GM18868 (cell line): ENCODE measurements at regions not wholly inside any gene's neighbourhood (a gene's known extent, or its start where the extent isn't known, plus 50 kb on each side); places are given as distances from the start of the nearest gene placed in this dataset.

Experiments
- ATAC-seq: cut with Tn5 transposase; IDR thresholded peaks from one replicate; pipeline ENCODE4 v1.9.1; 2021; ENCODE audit warnings: mild to moderate bottlenecking, moderate library complexity; ENCODE audit not compliant: unreplicated experiment

DNA sequence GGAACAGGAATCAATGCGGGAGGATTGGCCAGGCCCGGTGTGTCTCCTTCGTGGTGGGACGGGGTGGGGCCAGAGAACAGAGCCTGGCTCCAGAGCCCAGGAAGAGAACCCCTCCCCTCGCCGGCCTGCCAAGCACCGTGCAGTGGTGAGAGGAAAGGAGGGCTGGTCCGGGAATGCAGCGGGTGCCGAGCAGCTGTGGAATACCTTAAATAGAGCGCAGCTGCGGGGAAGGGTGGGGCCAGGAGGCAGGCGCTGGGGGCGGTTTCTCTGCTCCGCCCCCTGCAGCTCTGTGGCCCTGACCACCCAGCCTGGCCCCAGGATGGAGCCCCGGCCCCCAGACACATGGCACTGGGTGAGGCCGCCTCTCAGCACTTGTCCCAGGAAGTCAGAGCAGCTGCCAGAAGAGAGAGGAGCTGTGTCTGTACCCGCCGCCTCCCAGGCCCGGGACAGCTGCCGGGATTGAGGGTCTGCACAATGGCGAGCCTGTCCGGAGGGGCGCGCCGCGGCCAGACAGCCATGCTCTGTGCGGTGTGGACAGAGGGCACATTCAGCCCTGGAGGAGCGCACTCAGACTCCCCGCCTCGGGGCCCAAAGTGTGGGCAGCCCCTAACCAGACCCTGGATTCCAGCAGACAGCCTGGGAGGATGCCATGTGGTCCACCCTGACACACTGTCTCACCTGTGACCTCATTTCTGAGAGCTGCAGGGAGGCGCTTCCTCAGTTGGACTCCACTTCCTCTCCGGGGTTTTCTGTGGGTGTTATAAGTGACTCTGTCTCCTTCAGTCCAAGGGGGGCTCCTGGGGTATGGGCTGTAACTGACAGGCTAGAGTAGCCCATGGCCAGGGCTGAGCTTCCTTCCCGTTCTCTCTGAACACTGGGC, 268.8 kb downstream of the SEC14L1 start:
- no peak for ATAC-seq

GRCh38 chr17:77410470-77410869, 269.7 kb downstream of the SEC14L1 start:
- ATAC-seq = no peak

- ATAC-seq = no peak
Measured at GRCh38 chr17:77414811-77415400, 274.1 kb downstream of the SEC14L1 start.

DNA sequence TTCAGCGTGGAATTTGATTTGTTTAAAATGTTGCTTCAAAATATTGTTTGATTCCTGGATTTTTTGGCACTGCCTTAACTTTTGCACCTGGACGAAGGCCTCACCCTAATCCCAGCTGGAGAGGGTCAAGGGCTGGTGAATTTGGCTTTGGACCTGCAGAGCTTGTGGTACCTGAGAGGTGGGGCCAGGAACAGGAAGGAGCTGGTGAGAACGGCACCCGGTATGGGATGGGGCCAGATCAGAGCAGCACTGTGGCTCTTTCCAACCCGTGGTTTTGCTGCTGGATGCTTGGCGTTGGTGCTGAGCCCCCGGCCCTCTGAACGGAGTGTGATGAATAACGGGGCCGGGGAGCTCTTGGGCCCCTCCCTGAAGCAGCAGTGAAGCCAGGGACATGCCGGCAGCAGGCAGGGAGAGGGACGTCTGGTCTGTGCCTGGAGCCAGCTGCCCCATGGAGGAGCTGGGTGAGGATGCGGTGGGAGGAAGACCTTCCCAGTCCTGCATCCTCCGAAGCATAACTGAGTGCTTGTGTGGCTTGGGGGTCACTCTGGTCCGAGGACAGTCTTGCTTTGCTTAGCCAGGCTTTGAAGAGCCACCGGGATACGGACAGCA, 275.4 kb downstream of the SEC14L1 start:
- no peak for ATAC-seq

GRCh38 chr17:77417575-77417974, 276.8 kb downstream of the SEC14L1 start:
- no peak for ATAC-seq

DNA sequence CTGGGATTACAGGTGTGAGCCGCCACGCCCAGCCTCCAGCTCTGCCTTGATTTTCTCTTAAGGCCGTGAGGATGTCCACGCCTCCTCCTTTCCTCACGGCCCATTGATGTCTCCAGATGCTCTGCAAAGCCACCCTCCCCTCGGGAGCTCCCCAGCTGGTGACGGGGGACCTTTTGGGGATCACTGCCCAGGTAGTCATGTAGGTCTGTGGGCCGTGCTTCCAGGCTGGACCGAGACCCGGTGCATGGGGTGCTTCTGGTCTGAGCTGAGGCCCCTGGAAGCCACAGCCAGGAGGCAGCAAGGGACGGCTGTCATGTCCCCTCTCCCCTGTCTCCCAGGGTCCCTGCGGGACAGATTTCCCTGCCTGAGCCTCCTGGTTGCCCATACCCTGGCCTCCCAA, 277.8 kb downstream of the SEC14L1 start:
- no peak for ATAC-seq

GRCh38 chr17:77419095-77419494, 278.3 kb downstream of the SEC14L1 start:
- no peak for ATAC-seq

- ATAC-seq = no peak
Measured at GRCh38 chr17:77419547-77420094, 278.9 kb downstream of the SEC14L1 start.

DNA sequence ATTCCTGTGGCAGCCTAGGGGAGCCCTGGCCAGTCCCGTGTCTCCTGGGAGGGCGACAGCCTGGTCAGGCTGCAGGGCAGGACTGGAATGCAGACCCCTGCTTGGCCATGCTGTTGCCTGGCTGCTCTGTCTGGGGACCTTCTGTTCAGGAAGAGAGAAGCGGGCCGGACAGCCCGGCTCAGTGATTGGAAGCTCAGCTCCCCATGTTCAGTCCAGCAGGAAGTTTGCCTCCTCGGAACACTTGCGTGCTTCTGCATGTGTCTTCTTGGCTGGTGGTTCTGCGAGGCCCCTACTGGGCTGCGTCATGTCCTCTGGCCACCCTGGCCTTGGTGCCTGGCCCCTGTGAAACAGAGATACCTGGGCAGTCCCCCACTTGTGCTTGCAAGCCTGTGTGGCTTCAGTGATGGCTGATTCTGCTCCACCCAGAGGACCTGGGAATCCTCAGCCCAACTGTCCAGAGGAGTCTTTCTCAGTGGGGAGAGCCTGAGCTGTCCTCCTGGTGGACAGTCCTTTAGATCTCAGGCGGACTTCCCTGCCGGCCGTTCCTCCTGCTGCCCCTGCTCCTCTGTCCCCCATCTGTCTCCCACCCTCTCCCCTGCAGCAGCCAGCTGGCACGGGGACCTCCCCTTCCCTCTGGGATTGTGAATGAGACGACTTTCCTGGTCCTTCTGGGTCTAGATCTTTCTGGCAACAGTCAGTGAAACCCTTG, 279.5 kb downstream of the SEC14L1 start:
- ATAC-seq = no peak

DNA sequence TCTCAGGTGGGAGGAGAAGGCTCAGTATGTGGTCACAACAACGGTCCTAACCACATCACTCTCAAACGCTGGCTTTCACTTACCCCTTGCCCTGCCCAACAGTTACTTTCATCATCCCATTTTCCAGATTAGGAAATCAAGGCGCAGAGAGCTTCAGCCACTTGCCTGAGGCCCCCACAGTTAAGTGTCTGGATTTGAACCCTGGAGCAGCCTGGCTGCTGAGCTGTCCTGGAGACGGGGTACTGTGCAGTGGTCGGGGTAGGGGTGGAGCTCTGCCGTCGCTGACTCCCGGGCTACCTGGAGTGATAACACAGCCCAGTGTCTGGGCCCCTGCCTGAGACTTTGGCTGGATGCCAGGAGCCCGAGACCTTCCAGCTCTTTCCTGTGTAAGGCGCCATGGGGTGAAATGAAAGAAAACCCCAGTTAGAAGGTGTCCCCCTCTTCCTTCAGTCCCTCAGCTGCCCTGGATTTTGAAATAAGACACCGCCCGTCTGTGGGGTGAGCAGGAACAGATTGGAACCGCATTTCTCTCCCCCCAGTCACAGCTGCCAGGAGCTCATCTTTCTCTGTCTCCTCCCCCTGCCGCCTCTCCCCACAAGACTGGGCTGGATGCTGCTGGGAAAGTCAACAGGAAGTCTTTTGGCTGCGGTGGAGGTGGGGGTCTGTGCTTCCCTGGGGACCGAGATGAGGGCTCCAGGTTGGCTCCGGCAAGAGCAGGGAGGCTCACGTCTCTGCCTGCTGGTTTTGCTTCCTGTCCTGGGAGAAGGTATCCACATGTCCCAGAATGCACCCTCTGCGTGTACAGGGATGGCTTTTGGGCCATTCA, 280.2 kb downstream of the SEC14L1 start:
- ATAC-seq = no peak

DNA sequence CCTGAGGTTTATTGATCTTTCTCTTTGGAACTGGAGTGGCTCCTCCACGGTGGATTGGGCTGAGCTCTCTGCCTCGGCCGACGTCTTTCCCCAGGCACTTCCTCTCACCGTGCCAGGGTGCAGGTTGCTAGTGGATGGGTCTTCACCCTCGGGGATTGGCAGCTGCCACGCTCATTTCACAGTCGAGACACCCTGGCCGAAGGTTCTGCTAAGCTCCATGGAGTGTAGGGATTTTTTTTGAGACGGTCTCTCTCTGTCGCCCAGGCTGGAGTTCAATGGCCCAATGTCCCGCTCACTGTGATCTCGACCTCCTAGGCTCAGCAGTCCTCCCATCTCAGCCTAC, 280.8 kb downstream of the SEC14L1 start:
- no peak for ATAC-seq

- no peak for ATAC-seq
Measured at GRCh38 chr17:77422104-77422747, 281.5 kb downstream of the SEC14L1 start.

DNA sequence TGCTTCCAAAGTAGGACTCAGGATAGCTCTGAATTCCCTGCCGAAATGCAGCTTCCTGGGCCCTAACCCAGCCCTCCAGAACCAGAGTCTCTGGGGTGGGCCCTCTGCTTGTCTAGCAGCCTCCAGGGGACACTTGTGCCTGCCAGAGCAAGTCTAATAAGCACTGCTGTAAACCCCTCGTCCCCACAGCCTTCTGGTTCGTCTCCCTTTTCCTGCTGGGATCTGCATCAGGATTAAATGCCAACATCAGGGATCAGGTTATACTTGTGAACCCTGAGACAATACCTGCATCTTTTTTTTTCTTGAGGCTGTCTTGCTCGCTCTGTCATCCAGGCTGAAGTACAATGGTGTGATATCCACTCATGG, 282.0 kb downstream of the SEC14L1 start:
- ATAC-seq = no peak

DNA sequence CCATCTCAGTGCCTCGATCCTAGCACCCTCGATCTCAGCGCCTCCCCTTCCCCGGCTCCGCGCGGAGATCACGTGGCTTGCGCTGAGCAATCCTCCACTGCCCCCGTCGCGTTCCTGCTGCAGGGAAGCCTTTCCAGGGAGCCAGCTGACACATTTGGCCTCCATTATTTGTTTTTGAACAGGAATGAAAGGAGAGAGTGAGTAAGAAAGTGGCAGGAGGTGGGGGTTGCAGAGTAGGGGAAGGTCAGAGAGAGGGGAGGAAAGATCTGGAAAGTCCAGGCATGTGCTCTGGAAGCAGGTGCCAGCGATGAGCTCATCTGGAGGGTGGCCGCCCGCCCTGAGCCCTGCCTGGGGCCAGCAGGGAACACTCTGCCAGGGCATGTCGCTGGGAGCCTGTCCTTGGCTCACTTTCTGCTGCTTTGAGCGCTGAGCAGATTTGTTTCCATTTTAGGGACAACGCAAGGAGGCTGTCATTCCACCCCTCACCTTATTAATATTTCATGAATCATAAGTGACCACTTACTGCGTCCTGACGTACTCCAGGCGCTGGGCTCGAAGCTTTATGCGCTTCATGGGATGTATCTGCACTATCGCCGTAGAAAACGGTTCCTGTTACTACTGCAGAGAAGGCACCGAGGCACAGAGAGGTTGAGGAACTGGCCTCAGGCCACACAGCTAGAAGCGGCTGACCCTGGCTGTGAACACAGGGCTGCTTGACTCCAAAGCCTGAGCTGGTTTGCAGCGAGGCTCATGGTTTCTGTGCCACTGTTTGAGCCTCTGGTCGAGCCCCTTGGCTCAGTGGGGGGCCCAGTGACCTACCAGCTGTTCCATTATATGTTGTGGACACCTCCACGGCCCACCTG, 283.1 kb downstream of the SEC14L1 start:
- no peak for ATAC-seq

DNA sequence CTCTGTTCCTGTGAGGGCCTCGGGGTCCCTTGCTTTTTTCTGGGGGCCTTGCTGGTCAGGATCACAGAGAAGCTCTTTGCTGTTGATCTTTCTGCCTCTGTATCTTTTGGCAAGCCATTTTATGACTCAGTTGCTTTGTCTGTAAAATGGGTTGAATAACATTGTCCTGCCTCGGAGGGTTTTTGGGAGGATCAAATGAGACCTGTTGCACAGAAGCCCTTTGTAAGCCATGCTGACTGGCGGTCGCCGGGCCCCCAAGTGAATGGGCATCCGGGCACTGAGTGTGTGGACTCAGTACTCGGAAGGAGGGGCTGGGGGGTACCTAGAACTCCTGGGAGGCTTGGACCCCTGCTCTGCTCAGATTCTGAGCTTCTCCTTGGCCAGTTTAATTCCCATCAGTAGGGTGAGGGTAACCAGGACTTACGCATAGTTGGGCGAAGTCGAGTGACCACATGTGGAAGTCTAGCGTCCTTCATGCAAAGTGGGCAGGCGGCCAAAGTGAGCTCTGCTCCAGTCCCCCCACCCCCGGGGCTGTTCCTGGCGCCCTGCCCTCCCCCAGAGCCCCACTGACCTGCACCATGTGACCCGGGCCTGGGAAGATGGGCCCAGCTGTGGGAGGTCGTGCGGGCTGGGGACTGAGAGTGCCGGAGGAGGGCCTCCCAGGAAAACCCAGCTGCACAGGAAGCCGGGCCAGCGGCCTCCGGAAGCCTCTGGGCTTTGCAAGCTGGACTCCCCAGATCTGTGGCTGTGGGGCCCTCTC, 284.0 kb downstream of the SEC14L1 start:
- no peak for ATAC-seq

DNA sequence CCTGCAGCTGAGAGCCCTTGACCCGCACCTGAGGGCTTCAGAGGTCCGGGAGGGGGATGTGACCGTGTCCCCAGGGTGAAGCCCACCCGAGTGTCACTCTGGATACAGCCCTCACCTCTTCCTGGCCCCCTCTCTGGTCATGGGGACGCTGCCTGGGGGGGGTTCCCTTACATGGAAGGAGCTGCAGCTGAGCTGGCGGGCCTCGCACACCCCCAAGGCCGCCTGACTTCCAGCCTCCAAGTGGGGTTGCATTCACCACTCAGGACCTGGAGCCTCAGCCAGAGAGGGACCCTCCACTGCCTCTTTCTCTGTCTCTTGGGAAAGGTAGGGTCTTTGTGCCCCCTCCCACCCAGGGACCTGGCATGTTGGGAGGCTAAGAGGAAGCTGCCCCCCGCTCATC, 284.6 kb downstream of the SEC14L1 start:
- no peak for ATAC-seq

DNA sequence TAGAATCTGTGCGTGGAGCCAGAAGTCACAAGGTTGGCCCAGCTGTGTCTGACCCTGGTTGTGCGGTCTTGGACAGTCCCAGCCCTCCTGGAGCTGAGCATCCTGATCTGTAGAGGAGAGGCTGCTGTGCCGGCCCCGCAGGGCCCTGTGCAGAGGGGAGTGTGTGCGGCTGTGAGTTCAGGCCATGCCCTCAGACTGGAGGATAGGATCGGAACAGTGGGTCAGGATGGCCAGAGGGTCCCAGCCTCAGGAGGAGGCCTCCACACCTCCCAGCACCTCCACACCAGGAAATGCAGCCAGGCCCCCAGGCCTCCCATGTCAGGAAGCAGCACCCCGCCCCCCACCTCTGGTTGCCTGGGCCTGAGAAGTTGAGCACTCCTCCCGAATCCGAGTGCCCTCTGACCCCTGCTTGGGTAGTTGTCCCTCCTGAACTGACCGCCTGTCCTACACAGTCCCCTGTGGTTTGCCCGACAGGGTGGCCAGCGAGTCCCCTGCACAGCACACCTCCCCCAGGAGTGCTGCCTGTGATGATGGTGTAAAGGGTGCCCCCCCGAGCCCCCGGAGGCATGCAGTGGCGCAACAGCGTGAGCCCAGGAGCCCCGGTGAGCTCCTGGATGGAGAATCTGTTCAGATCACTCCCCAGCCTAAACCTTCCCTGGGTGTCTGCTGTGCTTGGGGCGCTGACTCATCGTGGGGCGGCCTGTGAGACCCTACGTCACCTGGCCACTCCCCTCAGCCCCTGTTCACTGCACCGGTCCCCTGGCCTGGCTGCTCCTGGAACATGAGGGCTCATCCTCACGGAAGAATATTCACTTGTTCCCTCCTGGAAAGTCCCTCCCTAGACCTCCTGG, 285.2 kb downstream of the SEC14L1 start:
- no peak for ATAC-seq
